ENCODE measurements at regions not wholly inside any gene's neighbourhood (a gene's known extent, or its start where the extent isn't known, plus 50 kb on each side); places are given as distances from the start of the nearest gene placed in this dataset.
A peak's percentile ranks its signal among the peaks of the same experiment; 100 is the strongest.

- no peaks in the 10 kb centered on the region for H3K9me3 ChIP-seq (ENCODE audit: severe bottlenecking)
- no peak overlapping the region for H3K27ac ChIP-seq
- H3K4me3 ChIP-seq (ENCODE audit: low read depth, low read length), result no peak overlapping the region
- no peak for TF ChIP-seq CTCF (IDR thresholded peaks at IDR 0.05; ENCODE audit: low read depth, low read length)
- peak; percentile 34 for DNase-seq
- H3K36me3 ChIP-seq, result no peaks in the 10 kb centered on the region
- no peaks in the 10 kb centered on the region for H3K27me3 ChIP-seq (ENCODE audit: insufficient read depth, low read depth, severe bottlenecking)
Observed at GRCh38 chr6:113796038-113796437, 61.1 kb upstream of the MARCKS start.

GRCh38 chr6:113802779-113803178 lies 54.4 kb upstream of the MARCKS start:
- DNase-seq, result no peak
- Histone ChIP-seq H3K27ac (no peak overlapping the region), H3K4me3 (ENCODE audit: low read depth, low read length) (no peak overlapping the region), H3K36me3 (no peaks in the 10 kb centered on the region), H3K9me3 (ENCODE audit: severe bottlenecking) (no peaks in the 10 kb centered on the region), H3K27me3 (ENCODE audit: insufficient read depth, low read depth, severe bottlenecking) (no peaks in the 10 kb centered on the region)
- no peak for TF ChIP-seq CTCF (IDR thresholded peaks at IDR 0.05; ENCODE audit: low read depth, low read length)

- H3K36me3 ChIP-seq, result no peaks in the 10 kb centered on the region
- no peak overlapping the region for H3K4me3 ChIP-seq (ENCODE audit: low read depth, low read length)
- H3K9me3 ChIP-seq (ENCODE audit: severe bottlenecking), result no peaks in the 10 kb centered on the region
- H3K27ac ChIP-seq, result no peak overlapping the region
- no peak for DNase-seq
- H3K27me3 ChIP-seq (ENCODE audit: insufficient read depth, low read depth, severe bottlenecking), result no peaks in the 10 kb centered on the region
- no peak for TF ChIP-seq CTCF (IDR thresholded peaks at IDR 0.05; ENCODE audit: low read depth, low read length)
Observed at GRCh38 chr6:113805173-113805790, 51.9 kb upstream of the MARCKS start.

- Histone ChIP-seq H3K27ac (no peak overlapping the region), H3K9me3 (ENCODE audit: severe bottlenecking) (no peaks in the 10 kb centered on the region), H3K36me3 (no peaks in the 10 kb centered on the region), H3K4me3 (ENCODE audit: low read depth, low read length) (no peak overlapping the region), H3K27me3 (ENCODE audit: insufficient read depth, low read depth, severe bottlenecking) (no peaks in the 10 kb centered on the region)
- no peak for TF ChIP-seq CTCF (IDR thresholded peaks at IDR 0.05; ENCODE audit: low read depth, low read length)
- no peak for DNase-seq
Observed at GRCh38 chr6:113805811-113806495, 51.2 kb upstream of the MARCKS start.

Measured in WERI-Rb-1 (cell line).